H1 (cell line): ENCODE measurements at regions not wholly inside any gene's neighbourhood (a gene's known extent, or its start where the extent isn't known, plus 50 kb on each side); places are given as distances from the start of the nearest gene placed in this dataset.
A peak's percentile ranks its signal among the peaks of the same experiment; 100 is the strongest.

Source experiments
- CTCF ChIA-PET: fragments of 300-600 bp; sonication (Branson Sonifier 250); formaldehyde crosslinking; loops from one replicate; lab custom pipeline; 2021; ENCODE audit not compliant: partially characterized antibody; lab: Charles Lee
- POLR2A ChIA-PET: fragments of 300-600 bp; sonication (Branson Sonifier 250); formaldehyde crosslinking; loops from one replicate; lab custom pipeline; 2021; ENCODE audit warnings: inconsistent platforms; ENCODE audit not compliant: partially characterized antibody; lab: Charles Lee
- DNase-seq, 2 experiments: peaks; one replicate each; pipeline versions ENCODE4 v3.0.0 to v3.0.0-alpha.2; 2010 to 2022; ENCODE audit warnings: low spot score in 2 of 2, low read depth in 1 of 2, mixed read lengths in 1 of 2
- FAIRE-seq: peaks from 2 replicates; lab custom pipeline; 2011; peaks lifted over from hg19 to GRCh38; lab: Jason Lieb, UNC
- H2AFZ ChIP-seq: 2 replicates; pipeline ENCODE4 v1.8.1; 2012; ENCODE audit warnings: low read length, inconsistent platforms
- H2AK5ac ChIP-seq: 2 replicates; pipeline ENCODE4 v1.6.1; 2013; ENCODE audit warnings: low read depth, low read length
- H2BK120ac ChIP-seq: replicated peaks from 2 replicates; pipeline ENCODE3; 2013; ENCODE audit warnings: low read depth, low read length, inconsistent platforms
- H2BK12ac ChIP-seq: 2 replicates; pipeline ENCODE4 v1.6.1; 2013; ENCODE audit warnings: low read depth, low read length
- H2BK15ac ChIP-seq: 2 replicates; pipeline ENCODE4 v1.6.1; 2013; ENCODE audit warnings: low read length
- H2BK20ac ChIP-seq: 2 replicates; pipeline ENCODE4 v1.6.1; 2013; ENCODE audit warnings: low read length
- H2BK5ac ChIP-seq: 2 replicates; pipeline ENCODE4 v1.6.1; 2013; ENCODE audit warnings: low read depth, low read length
- H3K14ac ChIP-seq: 2 replicates; pipeline ENCODE4 v1.6.1; 2013; ENCODE audit warnings: inconsistent platforms; ENCODE audit not compliant: insufficient read length
- H3K18ac ChIP-seq: 2 replicates; pipeline ENCODE4 v1.6.1; 2013; ENCODE audit warnings: low read length; ENCODE audit errors: extremely low read depth
- H3K23ac ChIP-seq: 2 replicates; pipeline ENCODE4 v1.6.1; 2013; ENCODE audit warnings: inconsistent platforms; ENCODE audit not compliant: insufficient read length
- H3K23me2 ChIP-seq: 2 replicates; pipeline ENCODE4 v1.6.1; 2013; ENCODE audit warnings: low read depth, low read length
- H3K27ac ChIP-seq: 2 replicates; pipeline ENCODE4 v1.6.1; 2011; ENCODE audit warnings: low read depth, low read length, inconsistent platforms
- H3K27me3 ChIP-seq, 4 experiments: replicated peaks in 1 of 4; 1 replicate in 1 of 4; 2 replicates in 3 of 4; pipeline versions ENCODE4 v1.6.1 to v1.8.1; 2011 to 2013; ENCODE audit warnings: low read length in 3 of 4, mild to moderate bottlenecking in 3 of 4, inconsistent platforms in 2 of 4, mixed read lengths in 2 of 4, moderate library complexity in 1 of 4; ENCODE audit not compliant: control insufficient read depth in 3 of 4, insufficient read depth in 3 of 4; ENCODE audit errors: extremely low read depth in 1 of 4
- H3K36me3 ChIP-seq, 4 experiments: 2 replicates each; pipeline versions ENCODE4 v1.6.1 to v1.8.1; 2011 to 2013; ENCODE audit warnings: mild to moderate bottlenecking in 4 of 4, low read length in 3 of 4, moderate library complexity in 2 of 4, control low read depth in 1 of 4, inconsistent platforms in 1 of 4; ENCODE audit not compliant: insufficient read depth in 4 of 4, control insufficient read depth in 2 of 4
- H3K4ac ChIP-seq: replicated peaks from 2 replicates; pipeline ENCODE3; 2013; ENCODE audit warnings: low read length, low read depth, mixed read lengths, inconsistent platforms; ENCODE audit not compliant: insufficient read length
- H3K4me1 ChIP-seq, 4 experiments: replicated peaks in 1 of 4; 1 replicate in 1 of 4; 2 replicates in 3 of 4; pipeline versions ENCODE4 v1.6.1 to v1.8.1; 2011 to 2013; ENCODE audit warnings: low read length in 3 of 4, inconsistent platforms in 2 of 4, mixed read lengths in 1 of 4; ENCODE audit not compliant: insufficient read depth in 4 of 4, control insufficient read depth in 3 of 4
- H3K4me2 ChIP-seq, 2 experiments: 2 replicates each; pipeline versions ENCODE4 v1.6.1 to v1.8.1; 2011 to 2013; ENCODE audit warnings: low read depth in 2 of 2, low read length in 2 of 2, control low read depth in 1 of 2, inconsistent platforms in 1 of 2, mild to moderate bottlenecking in 1 of 2; ENCODE audit not compliant: insufficient read depth in 1 of 2
- H3K4me3 ChIP-seq, 4 experiments: fragments of 200-600, 300-600 bp in 1 of 4; sonication (generic), shearing (Covaris generic), sonication (Bioruptor Twin) in 1 of 4; 2 replicates each; pipeline versions ENCODE4 v1.5.1 to v1.8.1; 2011 to 2016; ENCODE audit warnings: low read length in 4 of 4, low read depth in 3 of 4, control low read depth in 2 of 4, inconsistent platforms in 2 of 4, mild to moderate bottlenecking in 2 of 4, mixed read lengths in 1 of 4, moderate library complexity in 1 of 4; ENCODE audit not compliant: insufficient read depth in 2 of 4; ENCODE audit errors: extremely low read depth in 1 of 4
- H3K56ac ChIP-seq: replicated peaks from 2 replicates; pipeline ENCODE3; 2013; ENCODE audit warnings: low read depth, mild to moderate bottlenecking, mixed read lengths, low read length, inconsistent platforms; ENCODE audit not compliant: insufficient read length
- H3K79me1 ChIP-seq: 2 replicates; pipeline ENCODE4 v1.6.1; 2013; ENCODE audit warnings: low read depth, low read length, control low read depth
- H3K79me2 ChIP-seq, 2 experiments: 2 replicates each; pipeline versions ENCODE4 v1.6.1 to v1.8.1; 2012 to 2013; ENCODE audit warnings: low read length in 2 of 2, mild to moderate bottlenecking in 2 of 2, inconsistent platforms in 1 of 2; ENCODE audit not compliant: insufficient read depth in 2 of 2, control insufficient read depth in 1 of 2
- H3K9ac ChIP-seq, 4 experiments: replicated peaks in 1 of 4; 1 replicate in 1 of 4; 2 replicates in 3 of 4; pipeline versions ENCODE4 v1.6.1 to v1.8.1; 2011 to 2013; ENCODE audit warnings: low read depth in 3 of 4, low read length in 3 of 4, control low read depth in 2 of 4, mild to moderate bottlenecking in 2 of 4, moderate library complexity in 2 of 4, inconsistent platforms in 1 of 4; ENCODE audit errors: extremely low read depth in 1 of 4
- H3K9me3 ChIP-seq, 2 experiments: 2 replicates each; pipeline versions ENCODE4 v1.6.1 to v1.8.1; 2012 to 2013; ENCODE audit warnings: mild to moderate bottlenecking in 2 of 2, moderate library complexity in 2 of 2, control low read depth in 1 of 2, inconsistent platforms in 1 of 2, low read depth in 1 of 2, low read length in 1 of 2, mixed read lengths in 1 of 2; ENCODE audit not compliant: insufficient read depth in 2 of 2
- H4K20me1 ChIP-seq, 2 experiments: replicated peaks in 1 of 2; 2 replicates each; pipeline versions ENCODE3 to v1.8.1; 2011 to 2013; ENCODE audit warnings: inconsistent platforms in 2 of 2, low read length in 2 of 2, mild to moderate bottlenecking in 1 of 2; ENCODE audit not compliant: insufficient read depth in 2 of 2, control insufficient read depth in 1 of 2
- H4K5ac ChIP-seq: 2 replicates; pipeline ENCODE4 v1.6.1; 2013; ENCODE audit warnings: low read length, low read depth, mixed read lengths, inconsistent platforms; ENCODE audit not compliant: insufficient read length
- H4K8ac ChIP-seq: 2 replicates; pipeline ENCODE4 v1.8.0; 2013; ENCODE audit warnings: mild to moderate bottlenecking, moderate library complexity, low read length, inconsistent platforms; ENCODE audit not compliant: insufficient read depth; ENCODE audit errors: extremely low read depth
- H4K91ac ChIP-seq: replicated peaks from 2 replicates; pipeline ENCODE3; 2013; ENCODE audit warnings: low read length, mixed read lengths, inconsistent platforms; ENCODE audit not compliant: insufficient read length
- CBX5 ChIP-seq: fragments of 300-800, 300-1000 bp; sonication (generic); IDR thresholded peaks from 2 replicates; pipeline ENCODE4 v1.7.1; 2016; ENCODE audit warnings: antibody characterized with exemption, low read length, low read depth
- CTCF ChIP-seq, 3 experiments: IDR thresholded peaks; 1 replicate in 2 of 3; 2 replicates in 1 of 3; pipeline versions ENCODE4 v1.5.1 to v1.6.1; 2011; ENCODE audit warnings: low read length in 3 of 3, mild to moderate bottlenecking in 3 of 3, inconsistent platforms in 2 of 3, low read depth in 1 of 3, moderate library complexity in 1 of 3; ENCODE audit not compliant: insufficient read depth in 1 of 3; ENCODE audit errors: control extremely low read depth in 1 of 3
- EZH2 ChIP-seq: fragments of 200-600 bp; sonication (generic); IDR thresholded peaks from 2 replicates; pipeline ENCODE4 v1.7.1; 2012; ENCODE audit warnings: low read depth, mild to moderate bottlenecking, moderate library complexity, low read length, inconsistent platforms; ENCODE audit not compliant: severe bottlenecking
- HDAC2 ChIP-seq, 2 experiments: fragments of 300-600 bp in 1 of 2; sonication (generic) in 1 of 2; IDR thresholded peaks; 2 replicates each; pipeline ENCODE4 v1.6.1; 2011 to 2012; ENCODE audit warnings: low read depth in 2 of 2, low read length in 2 of 2, mild to moderate bottlenecking in 2 of 2, moderate library complexity in 2 of 2, borderline replicate concordance in 1 of 2, inconsistent platforms in 1 of 2
- NRF1 ChIP-seq: IDR thresholded peaks from 2 replicates; pipeline ENCODE4 v1.6.1; 2011; ENCODE audit warnings: mild to moderate bottlenecking, low read depth, low read length, improper control_type of control experiment
- RBBP5 ChIP-seq: IDR thresholded peaks from 2 replicates; pipeline ENCODE4 v1.7.1; 2012; ENCODE audit warnings: low read depth, mild to moderate bottlenecking, inconsistent platforms, low read length, moderate library complexity, borderline replicate concordance
- RFX5 ChIP-seq: IDR thresholded peaks from 2 replicates; pipeline ENCODE4 v1.6.1; 2011; ENCODE audit warnings: low read depth, low read length, improper control_type of control experiment, borderline replicate concordance
- TCF12 ChIP-seq: IDR thresholded peaks from 2 replicates; pipeline ENCODE4 v1.6.1; 2011; ENCODE audit warnings: low read depth, mild to moderate bottlenecking, low read length
- WGBS, 2 experiments: shearing (Covaris generic) in 1 of 2; methylation state at CpG; one replicate each; pipeline versions ENCODE4 v1.1.6 to v1.1.7; 2013 to 2015; ENCODE audit warnings: low lambda C conversion rate in 2 of 2, mixed read lengths in 2 of 2, inconsistent platforms in 1 of 2, low coverage in 1 of 2, missing lambda C conversion rate in 1 of 2; ENCODE audit not compliant: insufficient replicate concordance in 2 of 2, insufficient coverage in 1 of 2, insufficient read length in 1 of 2; ENCODE audit errors: extremely low coverage in 1 of 2, missing lambda C conversion rate in 1 of 2; 5-methylcytosine and 5-hydroxymethylcytosine counted together
- TF ChIP-seq, protein P1 (sequence below): IDR thresholded peaks from 2 replicates; pipeline ENCODE4 v1.6.1; 2012; ENCODE audit warnings: inconsistent platforms

DNA sequence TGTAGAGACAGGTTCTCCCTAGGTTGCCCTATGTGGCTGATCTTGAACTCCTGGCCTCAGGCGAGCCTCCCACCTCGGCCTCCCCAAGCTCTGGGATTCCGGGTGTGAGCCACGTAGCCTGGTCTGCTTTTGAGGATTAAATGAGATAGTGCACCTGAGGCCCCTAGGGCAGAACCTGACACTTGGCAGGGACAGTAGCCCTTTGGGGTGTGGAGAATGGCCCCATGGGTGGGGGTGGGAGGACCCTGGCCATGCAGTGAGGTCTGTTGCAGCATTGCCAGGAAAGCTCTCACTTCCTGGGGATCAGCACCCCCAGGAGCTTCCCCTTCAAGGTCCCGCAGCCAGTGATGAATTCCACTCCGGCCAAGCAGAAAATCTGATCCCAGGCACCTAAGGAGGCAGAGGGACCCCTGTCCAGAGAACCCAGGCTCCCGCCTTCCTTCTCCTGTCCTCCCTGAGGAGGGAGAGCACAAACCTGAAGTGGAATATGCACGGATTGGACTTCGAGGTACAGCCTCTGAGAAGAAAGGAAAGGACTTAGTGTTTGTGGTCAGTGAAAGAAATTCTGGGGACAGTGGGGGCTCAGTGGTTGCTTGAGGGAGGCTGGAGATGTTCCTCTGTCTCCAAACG lies 73.9 kb upstream of the UNC5A start:
- peak in 1 of 2 experiments; percentile 41 for DNase-seq
- CTCF ChIA-PET = interaction anchor here (0.6 to 9.4 kb wide), 5 partner anchors 9 to 77 kb away, joined by 3 to 56 read pairs (median 5); no protein-coding TSS in a partner anchor
- TF ChIP-seq RFX5 (no peak), HDAC2 (IDR thresholded peaks at IDR 0.05; ENCODE audit: borderline replicate concordance in 1 of 2, low read depth in 2 of 2, low read length in 2 of 2) (no peak), TCF12 (no peak), CBX5 (no peak), CTCF (IDR thresholded peaks at IDR 0.05; ENCODE audit: control extremely low read depth in 1 of 3, insufficient read depth in 1 of 3, low read depth in 1 of 3, low read length in 3 of 3) (no peak), EZH2 (no peak), NRF1 (no peak), RBBP5 (no peak)
- TF ChIP-seq, protein P1, sequence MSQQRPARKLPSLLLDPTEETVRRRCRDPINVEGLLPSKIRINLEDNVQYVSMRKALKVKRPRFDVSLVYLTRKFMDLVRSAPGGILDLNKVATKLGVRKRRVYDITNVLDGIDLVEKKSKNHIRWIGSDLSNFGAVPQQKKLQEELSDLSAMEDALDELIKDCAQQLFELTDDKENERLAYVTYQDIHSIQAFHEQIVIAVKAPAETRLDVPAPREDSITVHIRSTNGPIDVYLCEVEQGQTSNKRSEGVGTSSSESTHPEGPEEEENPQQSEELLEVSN = 0 out of 2 replicates have a peak, but pooled peaks have one; percentile 27

More for the DNA sequence above, 73.9 kb upstream of the UNC5A start:
- Histone ChIP-seq H3K9ac (no peak overlapping the region), H3K56ac (no peak overlapping the region), H3K27ac (no peak overlapping the region), H3K4me2 (no peak overlapping the region), H2BK5ac (no peak overlapping the region; the same call in 1 of the 2 replicates), H4K20me1 (no peaks in the 10 kb centered on the region), H3K23ac (no peak overlapping the region), H4K8ac (no peak overlapping the region), H3K36me3 (no peaks in the 10 kb centered on the region; a peak in 1 of 8 replicates), H3K4ac (no peak overlapping the region), H2BK12ac (no peak overlapping the region), H4K5ac (no peak overlapping the region), H3K79me2 (no peaks in the 10 kb centered on the region), H2BK20ac (no peak overlapping the region), H2BK120ac (no peak overlapping the region), H3K79me1 (no peaks in the 10 kb centered on the region), H3K23me2 (no peaks in the 10 kb centered on the region), H2AK5ac (no peak overlapping the region), H3K14ac (no peak overlapping the region), H4K91ac (no peak overlapping the region), H3K18ac (no peak overlapping the region; the same call in 1 of the 2 replicates), H3K27me3 (peaks cover 0 to 17% (median 4%) of the 10 kb centered on the region in 4 experiments; a peak in 4 of 7 replicates), H3K4me1 (peaks cover 2 to 23% (median 13%) of the 10 kb centered on the region in 4 experiments), H3K9me3 (no peaks in the 10 kb centered on the region), H2BK15ac (no peak overlapping the region), H2AFZ (no peak overlapping the region), H3K4me3 (no peak overlapping the region)
- WGBS, 2 experiments = 80% methylated on average over 10 of the region's 10 CpGs; no CpG with 5 or more reads in 1 of the 2 experiments
- POLR2A ChIA-PET = interaction anchor here (0.9 to 1.3 kb wide), 2 partner anchors 42 to 66 kb away, joined by 3 to 4 read pairs; no protein-coding TSS in a partner anchor
- no peak for FAIRE-seq
